HFFc6 (cell line): ENCODE measurements at regions not wholly inside any gene's neighbourhood (a gene's known extent, or its start where the extent isn't known, plus 50 kb on each side); places are given as distances from the start of the nearest gene placed in this dataset.

Experiments used
- DNase-seq: peaks from one replicate; pipeline ENCODE4 v3.0.0-alpha.2; 2018
- H3K27ac Mint-ChIP-seq: 2 replicates; pipeline ENCODE4 v1.8.0; 2020; ENCODE audit warnings: mild to moderate bottlenecking, mixed read lengths
- H3K27me3 Mint-ChIP-seq: 2 replicates; pipeline ENCODE4 v1.8.0; 2021; ENCODE audit warnings: mild to moderate bottlenecking, moderate library complexity, mixed read lengths; ENCODE audit not compliant: insufficient read depth
- H3K36me3 Mint-ChIP-seq: 2 replicates; pipeline ENCODE4 v1.8.0; 2021; ENCODE audit warnings: low read depth, mixed read lengths
- H3K4me1 Mint-ChIP-seq: 2 replicates; pipeline ENCODE4 v1.8.0; 2020; ENCODE audit warnings: low read depth, mixed read lengths
- H3K4me3 Mint-ChIP-seq: 2 replicates; pipeline ENCODE4 v1.8.0; 2020; ENCODE audit warnings: mild to moderate bottlenecking, moderate library complexity, mixed read lengths
- H3K9me3 Mint-ChIP-seq: 2 replicates; pipeline ENCODE4 v1.8.0; 2020; ENCODE audit warnings: mild to moderate bottlenecking, mixed read lengths
- TF ChIP-seq, protein P1 (sequence below): fragments of 200-600 bp; sonication (generic); IDR thresholded peaks from 2 replicates; pipeline ENCODE4 v1.5.0; 2021; ENCODE audit warnings: antibody characterized with exemption, mild to moderate bottlenecking

DNA sequence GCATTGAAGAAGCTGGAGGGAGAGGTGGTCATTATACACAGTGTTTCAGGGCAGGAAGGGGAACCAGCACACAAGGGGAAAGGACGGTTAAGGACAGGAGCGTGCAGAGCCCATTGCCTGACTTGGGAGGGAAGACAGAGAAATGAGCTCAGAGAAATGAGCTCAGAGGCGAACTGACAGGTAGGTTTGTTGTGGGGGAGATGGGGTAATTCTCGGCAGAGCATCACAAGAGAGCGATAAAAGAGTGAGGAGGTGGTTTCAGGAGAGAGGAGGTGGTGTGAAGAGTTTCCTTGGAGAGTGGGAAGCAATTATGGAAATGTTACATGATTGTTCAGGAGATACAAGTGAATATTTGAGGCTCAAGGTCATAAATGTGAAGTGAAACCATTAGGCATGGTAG, 61.0 kb downstream of the MRGPRX1 start:
- Mint-ChIP-seq H3K27ac (no peak overlapping the region), H3K36me3 (no peaks in the 10 kb centered on the region), H3K4me3 (no peak overlapping the region), H3K9me3 (no peaks in the 10 kb centered on the region), H3K27me3 (peaks cover 6% of the 10 kb centered on the region; the same call in 1 of the 2 replicates), H3K4me1 (no peaks in the 10 kb centered on the region)
- no peak for DNase-seq
- TF ChIP-seq, protein P1, sequence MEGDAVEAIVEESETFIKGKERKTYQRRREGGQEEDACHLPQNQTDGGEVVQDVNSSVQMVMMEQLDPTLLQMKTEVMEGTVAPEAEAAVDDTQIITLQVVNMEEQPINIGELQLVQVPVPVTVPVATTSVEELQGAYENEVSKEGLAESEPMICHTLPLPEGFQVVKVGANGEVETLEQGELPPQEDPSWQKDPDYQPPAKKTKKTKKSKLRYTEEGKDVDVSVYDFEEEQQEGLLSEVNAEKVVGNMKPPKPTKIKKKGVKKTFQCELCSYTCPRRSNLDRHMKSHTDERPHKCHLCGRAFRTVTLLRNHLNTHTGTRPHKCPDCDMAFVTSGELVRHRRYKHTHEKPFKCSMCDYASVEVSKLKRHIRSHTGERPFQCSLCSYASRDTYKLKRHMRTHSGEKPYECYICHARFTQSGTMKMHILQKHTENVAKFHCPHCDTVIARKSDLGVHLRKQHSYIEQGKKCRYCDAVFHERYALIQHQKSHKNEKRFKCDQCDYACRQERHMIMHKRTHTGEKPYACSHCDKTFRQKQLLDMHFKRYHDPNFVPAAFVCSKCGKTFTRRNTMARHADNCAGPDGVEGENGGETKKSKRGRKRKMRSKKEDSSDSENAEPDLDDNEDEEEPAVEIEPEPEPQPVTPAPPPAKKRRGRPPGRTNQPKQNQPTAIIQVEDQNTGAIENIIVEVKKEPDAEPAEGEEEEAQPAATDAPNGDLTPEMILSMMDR: no peak

DNA sequence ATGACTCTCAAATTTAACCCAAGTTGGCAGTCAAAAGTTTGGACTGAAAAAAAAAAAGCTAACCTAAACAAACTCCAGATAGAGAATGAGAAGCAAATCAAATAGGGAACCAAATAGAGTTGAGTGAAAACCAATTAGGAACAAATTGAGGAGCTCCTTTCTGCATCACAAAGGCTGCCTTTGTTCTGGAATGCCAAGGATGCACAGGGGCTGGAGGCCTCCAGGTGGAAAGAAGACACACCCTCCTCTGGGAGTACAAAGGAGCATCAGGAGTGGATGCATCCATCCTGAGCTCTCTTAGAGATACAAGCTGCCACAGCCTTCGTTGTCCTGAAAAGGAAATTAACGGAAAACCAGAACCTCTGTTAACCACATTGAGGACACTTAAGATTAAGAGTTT, 73.3 kb downstream of the MRGPRX1 start:
- Mint-ChIP-seq H3K9me3 (no peaks in the 10 kb centered on the region), H3K27ac (no peak overlapping the region), H3K4me1 (no peaks in the 10 kb centered on the region), H3K36me3 (no peaks in the 10 kb centered on the region), H3K27me3 (no peaks in the 10 kb centered on the region), H3K4me3 (no peak overlapping the region)
- DNase-seq: no peak
- TF ChIP-seq, protein P1: no peak

DNA sequence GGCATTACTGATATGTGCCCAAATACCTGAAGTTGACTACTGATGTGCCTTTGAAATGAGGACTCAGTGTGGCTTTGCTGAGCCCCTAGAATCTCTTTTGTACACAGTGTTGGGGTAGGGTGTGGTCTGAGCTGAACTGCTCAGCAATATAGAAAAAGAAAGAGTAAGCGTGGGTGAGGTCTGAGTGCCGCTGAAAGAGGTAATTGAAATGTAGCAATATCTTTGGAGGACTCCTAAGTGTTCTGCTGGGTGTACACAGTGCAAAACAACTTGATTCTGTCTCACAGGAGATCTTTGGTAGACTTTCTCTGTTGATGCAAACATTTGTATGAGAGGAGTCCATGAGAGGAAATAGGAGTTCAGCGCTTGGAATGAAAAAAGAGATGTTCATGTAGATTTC, 73.7 kb upstream of the PTPN5 start:
- Mint-ChIP-seq H3K4me3 (no peak overlapping the region), H3K27me3 (no peaks in the 10 kb centered on the region), H3K4me1 (no peaks in the 10 kb centered on the region), H3K36me3 (no peaks in the 10 kb centered on the region), H3K27ac (no peak overlapping the region), H3K9me3 (no peaks in the 10 kb centered on the region)
- DNase-seq: no peak
- TF ChIP-seq, protein P1: no peak

DNA sequence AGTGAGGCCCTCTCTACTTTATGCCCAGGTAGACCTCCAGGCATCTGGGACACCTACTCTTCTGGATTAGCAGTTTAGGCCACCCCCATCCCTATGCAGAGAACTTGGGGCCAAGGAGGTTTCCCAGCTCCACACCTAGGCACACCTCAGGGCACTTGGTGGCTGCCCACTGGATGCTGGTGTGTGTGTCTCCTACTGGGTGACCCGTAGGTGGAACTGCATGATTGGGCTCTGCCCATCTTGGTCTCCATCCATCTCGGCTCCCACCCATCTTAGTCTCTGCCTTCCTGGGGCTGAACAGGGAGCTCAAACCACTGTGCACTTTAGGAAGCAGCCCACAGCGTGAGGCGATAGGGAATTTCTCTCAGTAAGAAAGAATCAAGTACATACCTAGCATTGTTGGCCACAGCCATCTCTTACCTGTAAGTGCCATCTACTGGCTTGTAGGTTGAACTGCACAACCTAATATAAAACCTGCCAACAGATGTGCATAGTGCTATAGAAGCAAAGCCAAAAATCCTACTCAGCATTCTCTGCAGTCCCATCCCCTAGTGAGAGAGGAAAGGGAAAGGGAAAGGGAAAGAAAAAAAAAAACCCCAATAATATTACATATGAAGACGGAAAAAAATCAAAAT, 61.6 kb upstream of the PTPN5 start:
- DNase-seq: peak; percentile 11
- H3K27me3 Mint-ChIP-seq: peaks cover 7% of the 10 kb centered on the region; the same call in 1 of the 2 replicates
- no peak overlapping the region for H3K27ac Mint-ChIP-seq
- no peak overlapping the region for H3K4me3 Mint-ChIP-seq
- H3K36me3 Mint-ChIP-seq: no peaks in the 10 kb centered on the region
- TF ChIP-seq, protein P1: peak; percentile 68
- no peaks in the 10 kb centered on the region for H3K4me1 Mint-ChIP-seq
- no peaks in the 10 kb centered on the region for H3K9me3 Mint-ChIP-seq

DNA sequence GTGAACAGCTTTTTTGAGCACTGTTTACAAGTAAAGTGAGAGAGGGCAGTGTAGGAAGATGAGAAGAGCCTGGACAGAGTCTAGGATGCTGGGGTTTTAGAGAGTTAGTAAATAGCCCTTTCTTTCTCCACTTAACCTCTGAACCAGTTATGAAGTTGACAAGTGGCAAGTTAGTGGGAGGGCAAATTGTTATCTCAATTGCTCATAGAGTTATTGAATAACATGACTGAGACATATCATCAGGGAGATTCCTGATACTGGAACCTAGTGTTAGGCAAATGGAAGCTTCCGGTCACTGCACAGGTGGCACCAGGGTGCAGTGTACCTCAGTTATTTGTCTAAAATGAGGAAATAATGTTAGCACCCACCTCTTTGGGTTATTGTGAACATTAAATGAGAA, 57.8 kb upstream of the PTPN5 start:
- Mint-ChIP-seq H3K36me3 (no peaks in the 10 kb centered on the region), H3K27ac (no peak overlapping the region), H3K4me1 (no peaks in the 10 kb centered on the region), H3K4me3 (no peak overlapping the region), H3K27me3 (no peaks in the 10 kb centered on the region; the same call in 1 of the 2 replicates), H3K9me3 (no peaks in the 10 kb centered on the region)
- DNase-seq: no peak
- TF ChIP-seq, protein P1: no peak
